OCI-LY7 (cell line): ENCODE measurements at regions not wholly inside any gene's neighbourhood (a gene's known extent, or its start where the extent isn't known, plus 50 kb on each side); places are given as distances from the start of the nearest gene placed in this dataset.
"Not testable (repeated sequence)": the region's sequence is repeated elsewhere in the genome, so short reads cannot be mapped to it uniquely, and the experiment has no call there.

Experiments used
- BruUV-seq: library from RNA; stranded (reverse); fragments of 400-500 nt; replicated peaks from 2 replicates; lab custom pipeline; 2021; lab: Mats Ljungman, UMichigan
- CTCF ChIA-PET: fragments of 300-600 bp; sonication (Branson Sonifier 250); formaldehyde crosslinking; loops from one replicate; lab custom pipeline; 2022; ENCODE audit warnings: antibody characterized with exemption; ENCODE audit not compliant: unreplicated experiment; lab: Charles Lee
- POLR2A ChIA-PET: fragments of 300-600 bp; sonication (Branson Sonifier 250); formaldehyde crosslinking; loops from one replicate; lab custom pipeline; 2022; ENCODE audit warnings: antibody characterized with exemption; lab: Charles Lee
- DNase-seq: peaks from one replicate; pipeline ENCODE4 v3.0.0-alpha.2; 2015; ENCODE audit warnings: low spot score
- H2AFZ ChIP-seq: fragments of 200-600 bp; sonication (generic), shearing (Covaris generic); 2 replicates; pipeline ENCODE4 v1.6.1; 2014; ENCODE audit warnings: mild to moderate bottlenecking, antibody characterized with exemption, low read length, moderate library complexity
- H3K27ac ChIP-seq: fragments of 200-600 bp; sonication (generic); 2 replicates; pipeline ENCODE4 v1.5.1; 2014; ENCODE audit warnings: mixed run types, low read depth, mild to moderate bottlenecking, moderate library complexity, low read length, inconsistent platforms; ENCODE audit not compliant: poor library complexity, severe bottlenecking
- H3K36me3 ChIP-seq: fragments of 200-600 bp; sonication (generic); 2 replicates; pipeline ENCODE4 v1.6.1; 2014; ENCODE audit warnings: mild to moderate bottlenecking, antibody characterized with exemption, low read length, moderate library complexity, mixed read lengths; ENCODE audit not compliant: insufficient read depth
- H3K4me1 ChIP-seq: fragments of 200-600 bp; sonication (generic); 2 replicates; pipeline ENCODE4 v1.5.1; 2014; ENCODE audit warnings: mild to moderate bottlenecking, low read length; ENCODE audit not compliant: insufficient read depth, poor library complexity, severe bottlenecking
- H3K4me2 ChIP-seq: fragments of 200-600 bp; sonication (generic); 2 replicates; pipeline ENCODE4 v1.6.1; 2014; ENCODE audit warnings: mild to moderate bottlenecking, low read length
- H3K4me3 ChIP-seq: fragments of 200-600 bp; sonication (generic); 2 replicates; pipeline ENCODE4 v1.5.1; 2014; ENCODE audit warnings: mild to moderate bottlenecking, low read depth, low read length; ENCODE audit not compliant: poor library complexity, severe bottlenecking
- H3K79me2 ChIP-seq: fragments of 200-600 bp; sonication (generic); 2 replicates; pipeline ENCODE4 v1.6.1; 2016; ENCODE audit warnings: low read depth, mild to moderate bottlenecking, low read length, moderate library complexity, mixed read lengths; ENCODE audit not compliant: insufficient read depth
- H3K9me2 ChIP-seq: fragments of 200-600 bp; sonication (generic); 2 replicates; pipeline ENCODE4 v1.6.1; 2016; ENCODE audit warnings: mild to moderate bottlenecking, low read length, mixed read lengths; ENCODE audit not compliant: insufficient read depth
- H3K9me3 ChIP-seq: fragments of 200-600 bp; sonication (generic); 2 replicates; pipeline ENCODE4 v1.6.1; 2014; ENCODE audit warnings: mild to moderate bottlenecking, mixed run types, low read length, mixed read lengths
- H4K20me1 ChIP-seq: fragments of 200-600 bp; sonication (generic); 2 replicates; pipeline ENCODE4 v1.6.1; 2014; ENCODE audit warnings: mild to moderate bottlenecking, antibody characterized with exemption, low read length, moderate library complexity, mixed read lengths; ENCODE audit not compliant: insufficient read depth
- CTCF ChIP-seq: fragments of 200-600 bp; sonication (generic); conservative IDR thresholded peaks from 2 replicates; pipeline ENCODE4 v1.5.1; 2014; ENCODE audit warnings: mild to moderate bottlenecking, antibody characterized with exemption, low read length, moderate library complexity, mixed read lengths
- EZH2phosphoT487 ChIP-seq: fragments of 200-600 bp; sonication (generic); IDR thresholded peaks from 2 replicates; pipeline ENCODE4 v1.6.1; 2018; ENCODE audit warnings: low read depth, borderline replicate concordance, mild to moderate bottlenecking, mixed run types, antibody characterized with exemption, low read length, moderate library complexity, mixed read lengths
- intact Hi-C: fragments of 100-400 bp; cut with micrococcal nuclease; formaldehyde crosslinking; loops from one replicate; pipeline ENCODE4 v1.10.0; 2022; ENCODE audit not compliant: unreplicated experiment

- no peak for DNase-seq
- POLR2A ChIA-PET = no interaction called here
- Histone ChIP-seq H3K79me2 (no peaks in the 10 kb centered on the region), H3K9me2 (no peaks in the 10 kb centered on the region), H3K4me1 (no peaks in the 10 kb centered on the region), H3K27ac (no peak overlapping the region), H3K36me3 (no peaks in the 10 kb centered on the region), H3K4me3 (no peak overlapping the region), H4K20me1 (no peaks in the 10 kb centered on the region), H2AFZ (no peak overlapping the region), H3K9me3 (no peaks in the 10 kb centered on the region), H3K4me2 (no peak overlapping the region)
- TF ChIP-seq EZH2phosphoT487 (no peak), CTCF (no peak)
- no TSS peak for BruUV-seq
- CTCF ChIA-PET = no interaction called here
- intact Hi-C loops = no loop called here
These were observed 336.7 kb upstream of the ID2 start for GRCh38 chr2:8345200-8345599.

- Histone ChIP-seq H3K79me2 (no peaks in the 10 kb centered on the region), H2AFZ (no peak overlapping the region), H3K4me1 (no peaks in the 10 kb centered on the region), H3K36me3 (no peaks in the 10 kb centered on the region), H3K9me2 (no peaks in the 10 kb centered on the region), H3K4me3 (no peak overlapping the region), H3K9me3 (no peaks in the 10 kb centered on the region), H3K27ac (no peak overlapping the region), H3K4me2 (no peak overlapping the region), H4K20me1 (no peaks in the 10 kb centered on the region)
- ChIA-PET POLR2A (interaction anchor here (0.6 kb wide), 1 partner anchor 10 kb away, joined by 4 read pairs; no protein-coding TSS in a partner anchor), CTCF (no interaction called here)
- BruUV-seq = no TSS peak
- DNase-seq = no peak
- no peak for TF ChIP-seq CTCF
- TF ChIP-seq EZH2phosphoT487 = no peak
- intact Hi-C loops = no loop called here
These were observed 335.6 kb upstream of the ID2 start for GRCh38 chr2:8346208-8346607.

- no peaks in the 10 kb centered on the region for H3K79me2 ChIP-seq
- BruUV-seq = no TSS peak
- no peak overlapping the region for H3K4me2 ChIP-seq
- ChIA-PET POLR2A (interaction anchor here (1.2 kb wide), 1 partner anchor 9 kb away, joined by 4 read pairs; no protein-coding TSS in a partner anchor), CTCF (no interaction called here)
- H4K20me1 ChIP-seq = no peaks in the 10 kb centered on the region
- DNase-seq = no peak
- H3K4me3 ChIP-seq = no peak overlapping the region
- no peak overlapping the region for H3K27ac ChIP-seq
- no peaks in the 10 kb centered on the region for H3K36me3 ChIP-seq
- no peaks in the 10 kb centered on the region for H3K9me3 ChIP-seq
- H2AFZ ChIP-seq = no peak overlapping the region
- H3K4me1 ChIP-seq = no peaks in the 10 kb centered on the region
- H3K9me2 ChIP-seq = no peaks in the 10 kb centered on the region
- intact Hi-C loops = no loop called here
- TF ChIP-seq CTCF = no peak
- TF ChIP-seq EZH2phosphoT487 = no peak
These were observed 335.0 kb upstream of the ID2 start for GRCh38 chr2:8346706-8347430.

GRCh38 chr2:8348911-8349310 is 332.9 kb upstream of the ID2 start:
- H3K4me2 ChIP-seq, H4K20me1 ChIP-seq, DNase-seq, BruUV-seq, H3K9me2 ChIP-seq, H3K4me3 ChIP-seq, CTCF ChIA-PET, H3K36me3 ChIP-seq, H3K9me3 ChIP-seq, H2AFZ ChIP-seq, intact Hi-C loops, H3K4me1 ChIP-seq, H3K27ac ChIP-seq, H3K79me2 ChIP-seq: not testable (repeated sequence)
- POLR2A ChIA-PET = interaction anchor here (0.7 kb wide), 1 partner anchor 26 kb away, joined by 3 read pairs; no protein-coding TSS in a partner anchor
